HCT116 (cell line): ENCODE measurements at regions not wholly inside any gene's neighbourhood (a gene's known extent, or its start where the extent isn't known, plus 50 kb on each side); places are given as distances from the start of the nearest gene placed in this dataset.

Experiments used
- ATAC-seq: fragments of 200-7000 bp; cut with Tn5 transposase; 2 replicates; pipeline ENCODE4 v1.9.1; 2020; ENCODE audit warnings: mild to moderate bottlenecking, moderate library complexity
- BruUV-seq: library from RNA; stranded (reverse); fragments of 400-500 nt; replicated peaks from 2 replicates; lab custom pipeline; 2021; lab: Mats Ljungman, UMichigan
- CTCF ChIA-PET: fragments of 300-600 bp; sonication (Branson Sonifier 250); formaldehyde crosslinking; loops from one replicate; lab custom pipeline; 2021; ENCODE audit warnings: antibody characterized with exemption; lab: Charles Lee
- POLR2A ChIA-PET: fragments of 300-600, 350-600 bp; sonication (Branson Sonifier 250); formaldehyde crosslinking; loops from one replicate; lab custom pipeline; 2021; ENCODE audit warnings: antibody characterized with exemption; lab: Charles Lee
- RAD21 ChIA-PET, 2 experiments: fragments of 300-600 bp; sonication (Branson Sonifier 250); formaldehyde crosslinking; loops; one replicate each; lab custom pipeline; 2023; ENCODE audit warnings: low total read pairs in 2 of 2; ENCODE audit not compliant: uncharacterized antibody in 2 of 2, unreplicated experiment in 2 of 2, low non-redundant PET in 1 of 2; lab: Charles Lee
- DNase-seq: peaks from one replicate; pipeline ENCODE4 v3.0.0-alpha.2; 2010; ENCODE audit warnings: low read depth, low spot score
- H2AFZ ChIP-seq: fragments of 200-600 bp; shearing (Covaris generic), sonication (generic); 2 replicates; pipeline ENCODE4 v1.6.1; 2017; ENCODE audit warnings: low read depth, mixed run types, mixed read lengths, antibody characterized with exemption, low read length; ENCODE audit not compliant: poor library complexity, severe bottlenecking
- H3K27ac ChIP-seq: 2 replicates; pipeline ENCODE4 v1.5.1; 2012; ENCODE audit warnings: low read depth, low read length
- H3K27me3 ChIP-seq: fragments of 200-600 bp; sonication (generic); 2 replicates; pipeline ENCODE4 v1.6.1; 2016; ENCODE audit warnings: mixed run types, low read length, mixed read lengths; ENCODE audit not compliant: insufficient read depth
- H3K36me3 ChIP-seq, 2 experiments: fragments of 200-500 bp in 1 of 2; fragments of 200-600 bp in 1 of 2; sonication (Bioruptor generic) in 1 of 2; sonication (generic) in 1 of 2; 2 replicates each; pipeline versions ENCODE4 v1.5.1 to v1.6.1; 2014 to 2016; ENCODE audit warnings: low read length in 2 of 2, inconsistent platforms in 1 of 2, mixed read lengths in 1 of 2, mixed run types in 1 of 2; ENCODE audit not compliant: insufficient read depth in 2 of 2, control insufficient read depth in 1 of 2
- H3K4me1 ChIP-seq, 2 experiments: fragments of 200-600 bp in 1 of 2; sonication (generic) in 1 of 2; 2 replicates each; pipeline versions ENCODE4 v1.5.1 to v1.6.1; 2012 to 2017; ENCODE audit warnings: low read length in 2 of 2, inconsistent platforms in 1 of 2, mild to moderate bottlenecking in 1 of 2, mixed read lengths in 1 of 2, mixed run types in 1 of 2, moderate library complexity in 1 of 2; ENCODE audit not compliant: insufficient read depth in 2 of 2, control insufficient read depth in 1 of 2
- H3K4me2 ChIP-seq: fragments of 200-600 bp; sonication (generic); 2 replicates; pipeline ENCODE4 v1.6.1; 2017; ENCODE audit warnings: mixed run types, low read length, mixed read lengths
- H3K4me3 ChIP-seq, 2 experiments: fragments of 200-600 bp in 1 of 2; sonication (generic) in 1 of 2; replicated peaks in 1 of 2; 2 replicates each; pipeline ENCODE4 v1.5.1; 2011 to 2016; ENCODE audit warnings: low read length in 2 of 2, control low read depth in 1 of 2, low read depth in 1 of 2, mild to moderate bottlenecking in 1 of 2, mixed read lengths in 1 of 2, mixed run types in 1 of 2
- H3K79me2 ChIP-seq: fragments of 200-600 bp; sonication (generic); 2 replicates; pipeline ENCODE4 v1.6.1; 2017; ENCODE audit warnings: mild to moderate bottlenecking, mixed run types, low read length, moderate library complexity, mixed read lengths; ENCODE audit not compliant: insufficient read depth
- H3K9ac ChIP-seq: fragments of 200-600 bp; sonication (generic); 2 replicates; pipeline ENCODE4 v1.6.1; 2016; ENCODE audit warnings: low read length, mixed read lengths
- H3K9me2 ChIP-seq: fragments of 200-600 bp; sonication (generic), shearing (Covaris generic); 2 replicates; pipeline ENCODE4 v1.6.1; 2017; ENCODE audit warnings: mixed run types, mild to moderate bottlenecking, moderate library complexity; ENCODE audit not compliant: insufficient read depth
- H3K9me3 ChIP-seq, 2 experiments: fragments of 200-500 bp in 1 of 2; fragments of 200-600 bp in 1 of 2; sonication (Bioruptor generic) in 1 of 2; sonication (generic) in 1 of 2; 2 replicates each; pipeline ENCODE4 v1.6.1; 2014 to 2017; ENCODE audit warnings: low read length in 2 of 2, mixed read lengths in 2 of 2, inconsistent platforms in 1 of 2, low read depth in 1 of 2, mild to moderate bottlenecking in 1 of 2, mixed run types in 1 of 2, moderate library complexity in 1 of 2; ENCODE audit not compliant: control insufficient read depth in 1 of 2, insufficient read depth in 1 of 2
- H4K20me1 ChIP-seq: fragments of 200-600 bp; sonication (generic), shearing (Covaris generic); 2 replicates; pipeline ENCODE4 v1.6.1; 2017; ENCODE audit warnings: mixed run types, mild to moderate bottlenecking, moderate library complexity; ENCODE audit not compliant: insufficient read depth
- CBX3 ChIP-seq: IDR thresholded peaks from 2 replicates; pipeline ENCODE4 v1.6.1; 2012; ENCODE audit warnings: low read depth
- CEBPB ChIP-seq: IDR thresholded peaks from 2 replicates; pipeline ENCODE4 v1.6.1; 2012; ENCODE audit warnings: low read depth
- EGR1 ChIP-seq: IDR thresholded peaks from 2 replicates; pipeline ENCODE4 v1.6.1; 2012; ENCODE audit warnings: low read depth
- ELF1 ChIP-seq: IDR thresholded peaks from 2 replicates; pipeline ENCODE4 v1.6.1; 2012; ENCODE audit warnings: low read depth, borderline replicate concordance
- EZH2 ChIP-seq: fragments of 200-600 bp; sonication (generic); IDR thresholded peaks from 2 replicates; pipeline ENCODE4 v1.6.1; 2017; ENCODE audit warnings: antibody characterized with exemption, mixed run types
- EZH2phosphoT487 ChIP-seq: fragments of 200-600 bp; IDR thresholded peaks from 2 replicates; pipeline ENCODE4 v1.6.1; 2018; ENCODE audit warnings: antibody characterized with exemption, borderline replicate concordance
- FOSL1 ChIP-seq: IDR thresholded peaks from 2 replicates; pipeline ENCODE4 v1.6.1; 2012; ENCODE audit warnings: low read depth
- JUND ChIP-seq: IDR thresholded peaks from 2 replicates; pipeline ENCODE4 v1.6.1; 2012
- POLR2A ChIP-seq: IDR thresholded peaks from 2 replicates; pipeline ENCODE4 v1.7.0; 2011; ENCODE audit warnings: borderline replicate concordance; ENCODE audit not compliant: insufficient read depth, insufficient read length; ENCODE audit errors: extremely low read depth
- POLR2AphosphoS5 ChIP-seq: IDR thresholded peaks from 2 replicates; pipeline ENCODE4 v1.6.1; 2011; ENCODE audit warnings: mild to moderate bottlenecking, low read depth, low read length, moderate library complexity
- SIN3A ChIP-seq: IDR thresholded peaks from 2 replicates; pipeline ENCODE4 v1.6.1; 2012; ENCODE audit warnings: low read depth
- SRF ChIP-seq: IDR thresholded peaks from 2 replicates; pipeline ENCODE4 v1.6.1; 2012; ENCODE audit warnings: low read depth
- ZFX ChIP-seq: fragments of 450-650 bp; IDR thresholded peaks from 2 replicates; pipeline ENCODE4 v1.6.1; 2017
- intact Hi-C: fragments of 100-400 bp; cut with micrococcal nuclease; formaldehyde crosslinking; loops from 2 replicates; pipeline ENCODE4 v1.10.0; 2022
- TF ChIP-seq, protein P1 (sequence below): IDR thresholded peaks from 2 replicates; pipeline ENCODE4 v1.6.1; 2012
- TF ChIP-seq, protein P2 (sequence below): IDR thresholded peaks from 2 replicates; pipeline ENCODE4 v1.6.1; 2011; ENCODE audit warnings: mild to moderate bottlenecking, low read length, moderate library complexity; ENCODE audit not compliant: insufficient replicate concordance; ENCODE audit errors: extremely low read depth

DNA sequence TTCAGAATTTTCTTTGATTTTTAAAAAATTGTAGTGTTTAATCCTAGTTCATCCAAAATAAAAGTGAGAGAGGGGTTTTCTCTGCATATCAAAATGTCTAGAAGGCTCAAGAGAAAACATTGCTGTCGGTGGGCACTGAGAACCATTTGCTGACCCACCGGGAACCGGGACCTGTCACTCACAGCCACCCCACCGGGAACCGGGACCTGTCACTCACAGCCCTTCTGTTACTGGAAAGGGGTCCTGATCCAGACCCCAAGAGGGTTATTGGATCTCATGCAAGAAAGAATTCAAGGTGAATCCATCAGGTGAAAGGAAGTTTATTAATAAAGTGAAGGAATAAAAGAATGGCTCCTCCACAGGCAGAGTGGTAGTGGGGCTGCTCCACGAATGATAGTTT is 106.0 kb upstream of the SFSWAP start:
- no peaks in the 10 kb centered on the region for H3K9me3 ChIP-seq
- no TSS peak for BruUV-seq
- H3K27me3 ChIP-seq = peaks cover 3% of the 10 kb centered on the region; the same call in 1 of the 2 replicates
- TF ChIP-seq JUND = no peak
- no peak for TF ChIP-seq FOSL1
- TF ChIP-seq ELF1 = no peak
- no peak for TF ChIP-seq CBX3
- TF ChIP-seq POLR2AphosphoS5 = no peak
- TF ChIP-seq ZFX = no peak
- TF ChIP-seq EZH2 = no peak
- TF ChIP-seq SRF = no peak
- no peak for TF ChIP-seq EGR1
- no peak for TF ChIP-seq CEBPB
- TF ChIP-seq, protein P1, sequence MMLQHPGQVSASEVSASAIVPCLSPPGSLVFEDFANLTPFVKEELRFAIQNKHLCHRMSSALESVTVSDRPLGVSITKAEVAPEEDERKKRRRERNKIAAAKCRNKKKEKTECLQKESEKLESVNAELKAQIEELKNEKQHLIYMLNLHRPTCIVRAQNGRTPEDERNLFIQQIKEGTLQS = no peak
- TF ChIP-seq SIN3A = no peak
- no peak overlapping the region for H2AFZ ChIP-seq
- ChIA-PET POLR2A (no interaction called here), RAD21 (no interaction called here), CTCF (no interaction called here)
- H4K20me1 ChIP-seq = no peaks in the 10 kb centered on the region
- intact Hi-C loops = no loop called here
- ATAC-seq (no peak), DNase-seq (no peak)
- H3K36me3 ChIP-seq = no peaks in the 10 kb centered on the region
- H3K4me3 ChIP-seq = no peak overlapping the region
- peaks cover 0 to 7% of the 10 kb centered on the region in 2 experiments; a peak in 1 of 4 replicates for H3K4me1 ChIP-seq
- H3K27ac ChIP-seq = no peak overlapping the region
- no peak overlapping the region for H3K4me2 ChIP-seq
- H3K79me2 ChIP-seq = no peaks in the 10 kb centered on the region
- H3K9me2 ChIP-seq = no peaks in the 10 kb centered on the region
- H3K9ac ChIP-seq = no peak overlapping the region

DNA sequence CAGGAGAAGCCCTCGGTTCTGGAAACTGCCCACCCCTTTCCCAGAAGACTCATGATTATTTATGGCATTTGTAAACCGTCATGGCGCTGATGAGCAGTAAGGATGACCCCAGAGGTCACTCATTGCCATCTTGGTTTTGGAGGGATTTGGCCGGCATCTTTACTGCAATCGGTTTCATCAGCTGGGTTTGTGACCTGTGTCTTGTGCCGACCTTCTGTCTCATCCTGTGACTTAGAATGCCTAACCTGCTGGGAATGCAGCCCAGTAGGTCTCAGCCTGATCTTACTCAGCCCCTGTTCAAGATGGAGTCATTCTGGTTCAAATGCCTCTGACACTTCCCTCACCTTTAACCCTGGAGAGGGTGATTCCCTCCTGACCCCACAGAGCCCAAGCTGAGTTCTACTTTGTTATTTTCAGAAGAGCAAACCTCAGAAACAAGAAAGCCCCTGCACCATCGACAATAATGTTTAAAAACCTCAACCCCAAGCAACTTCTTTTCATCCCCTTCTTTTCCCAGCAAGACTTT is 105.5 kb upstream of the SFSWAP start:
- intact Hi-C loops = no loop called here
- no peaks in the 10 kb centered on the region for H3K36me3 ChIP-seq
- ChIA-PET POLR2A (no interaction called here), RAD21 (no interaction called here), CTCF (no interaction called here)
- DNase-seq = no peak
- no peaks in the 10 kb centered on the region for H4K20me1 ChIP-seq
- H3K79me2 ChIP-seq = no peaks in the 10 kb centered on the region
- H3K4me2 ChIP-seq = no peak overlapping the region
- BruUV-seq = no TSS peak
- H2AFZ ChIP-seq = no peak overlapping the region
- H3K27ac ChIP-seq = no peak overlapping the region
- no peak for ATAC-seq
- H3K27me3 ChIP-seq = peaks cover 3% of the 10 kb centered on the region; the same call in 1 of the 2 replicates
- no peaks in the 10 kb centered on the region for H3K9me3 ChIP-seq
- peaks cover 0 to 7% of the 10 kb centered on the region in 2 experiments; a peak in 1 of 4 replicates for H3K4me1 ChIP-seq
- H3K9me2 ChIP-seq = no peaks in the 10 kb centered on the region
- H3K9ac ChIP-seq = no peak overlapping the region
- no peak overlapping the region for H3K4me3 ChIP-seq
- TF ChIP-seq POLR2A (no peak), CEBPB (no peak), EZH2 (no peak), EZH2phosphoT487 (no peak), ELF1 (no peak), SIN3A (no peak), EGR1 (no peak), JUND (no peak), FOSL1 (no peak)
- TF ChIP-seq, protein P2, sequence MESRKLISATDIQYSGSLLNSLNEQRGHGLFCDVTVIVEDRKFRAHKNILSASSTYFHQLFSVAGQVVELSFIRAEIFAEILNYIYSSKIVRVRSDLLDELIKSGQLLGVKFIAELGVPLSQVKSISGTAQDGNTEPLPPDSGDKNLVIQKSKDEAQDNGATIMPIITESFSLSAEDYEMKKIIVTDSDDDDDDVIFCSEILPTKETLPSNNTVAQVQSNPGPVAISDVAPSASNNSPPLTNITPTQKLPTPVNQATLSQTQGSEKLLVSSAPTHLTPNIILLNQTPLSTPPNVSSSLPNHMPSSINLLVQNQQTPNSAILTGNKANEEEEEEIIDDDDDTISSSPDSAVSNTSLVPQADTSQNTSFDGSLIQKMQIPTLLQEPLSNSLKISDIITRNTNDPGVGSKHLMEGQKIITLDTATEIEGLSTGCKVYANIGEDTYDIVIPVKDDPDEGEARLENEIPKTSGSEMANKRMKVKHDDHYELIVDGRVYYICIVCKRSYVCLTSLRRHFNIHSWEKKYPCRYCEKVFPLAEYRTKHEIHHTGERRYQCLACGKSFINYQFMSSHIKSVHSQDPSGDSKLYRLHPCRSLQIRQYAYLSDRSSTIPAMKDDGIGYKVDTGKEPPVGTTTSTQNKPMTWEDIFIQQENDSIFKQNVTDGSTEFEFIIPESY = no peak
- TF ChIP-seq, protein P1 = no peak
